H1 (cell line): ENCODE measurements at regions not wholly inside any gene's neighbourhood (a gene's known extent, or its start where the extent isn't known, plus 50 kb on each side); places are given as distances from the start of the nearest gene placed in this dataset.

ENCODE experiments used
- CTCF ChIA-PET: fragments of 300-600 bp; sonication (Branson Sonifier 250); formaldehyde crosslinking; loops from one replicate; lab custom pipeline; 2021; ENCODE audit not compliant: partially characterized antibody; lab: Charles Lee
- POLR2A ChIA-PET: fragments of 300-600 bp; sonication (Branson Sonifier 250); formaldehyde crosslinking; loops from one replicate; lab custom pipeline; 2021; ENCODE audit warnings: inconsistent platforms; ENCODE audit not compliant: partially characterized antibody; lab: Charles Lee
- DNase-seq, 2 experiments: peaks; one replicate each; pipeline versions ENCODE4 v3.0.0 to v3.0.0-alpha.2; 2010 to 2022; ENCODE audit warnings: low spot score in 2 of 2, low read depth in 1 of 2, mixed read lengths in 1 of 2
- FAIRE-seq: peaks from 2 replicates; lab custom pipeline; 2011; peaks lifted over from hg19 to GRCh38; lab: Jason Lieb, UNC
- H2AFZ ChIP-seq: 2 replicates; pipeline ENCODE4 v1.8.1; 2012; ENCODE audit warnings: low read length, inconsistent platforms
- H2AK5ac ChIP-seq: 2 replicates; pipeline ENCODE4 v1.6.1; 2013; ENCODE audit warnings: low read depth, low read length
- H2BK120ac ChIP-seq: replicated peaks from 2 replicates; pipeline ENCODE3; 2013; ENCODE audit warnings: low read depth, low read length, inconsistent platforms
- H2BK12ac ChIP-seq: 2 replicates; pipeline ENCODE4 v1.6.1; 2013; ENCODE audit warnings: low read depth, low read length
- H2BK15ac ChIP-seq: 2 replicates; pipeline ENCODE4 v1.6.1; 2013; ENCODE audit warnings: low read length
- H2BK20ac ChIP-seq: 2 replicates; pipeline ENCODE4 v1.6.1; 2013; ENCODE audit warnings: low read length
- H2BK5ac ChIP-seq: 2 replicates; pipeline ENCODE4 v1.6.1; 2013; ENCODE audit warnings: low read depth, low read length
- H3K14ac ChIP-seq: 2 replicates; pipeline ENCODE4 v1.6.1; 2013; ENCODE audit warnings: inconsistent platforms; ENCODE audit not compliant: insufficient read length
- H3K18ac ChIP-seq: 2 replicates; pipeline ENCODE4 v1.6.1; 2013; ENCODE audit warnings: low read length; ENCODE audit errors: extremely low read depth
- H3K23ac ChIP-seq: 2 replicates; pipeline ENCODE4 v1.6.1; 2013; ENCODE audit warnings: inconsistent platforms; ENCODE audit not compliant: insufficient read length
- H3K23me2 ChIP-seq: 2 replicates; pipeline ENCODE4 v1.6.1; 2013; ENCODE audit warnings: low read depth, low read length
- H3K27ac ChIP-seq: 2 replicates; pipeline ENCODE4 v1.6.1; 2011; ENCODE audit warnings: low read depth, low read length, inconsistent platforms
- H3K27me3 ChIP-seq, 4 experiments: replicated peaks in 1 of 4; 1 replicate in 1 of 4; 2 replicates in 3 of 4; pipeline versions ENCODE4 v1.6.1 to v1.8.1; 2011 to 2013; ENCODE audit warnings: low read length in 3 of 4, mild to moderate bottlenecking in 3 of 4, inconsistent platforms in 2 of 4, mixed read lengths in 2 of 4, moderate library complexity in 1 of 4; ENCODE audit not compliant: control insufficient read depth in 3 of 4, insufficient read depth in 3 of 4; ENCODE audit errors: extremely low read depth in 1 of 4
- H3K36me3 ChIP-seq, 4 experiments: 2 replicates each; pipeline versions ENCODE4 v1.6.1 to v1.8.1; 2011 to 2013; ENCODE audit warnings: mild to moderate bottlenecking in 4 of 4, low read length in 3 of 4, moderate library complexity in 2 of 4, control low read depth in 1 of 4, inconsistent platforms in 1 of 4; ENCODE audit not compliant: insufficient read depth in 4 of 4, control insufficient read depth in 2 of 4
- H3K4ac ChIP-seq: replicated peaks from 2 replicates; pipeline ENCODE3; 2013; ENCODE audit warnings: low read length, low read depth, mixed read lengths, inconsistent platforms; ENCODE audit not compliant: insufficient read length
- H3K4me1 ChIP-seq, 4 experiments: replicated peaks in 1 of 4; 1 replicate in 1 of 4; 2 replicates in 3 of 4; pipeline versions ENCODE4 v1.6.1 to v1.8.1; 2011 to 2013; ENCODE audit warnings: low read length in 3 of 4, inconsistent platforms in 2 of 4, mixed read lengths in 1 of 4; ENCODE audit not compliant: insufficient read depth in 4 of 4, control insufficient read depth in 3 of 4
- H3K4me2 ChIP-seq, 2 experiments: 2 replicates each; pipeline versions ENCODE4 v1.6.1 to v1.8.1; 2011 to 2013; ENCODE audit warnings: low read depth in 2 of 2, low read length in 2 of 2, control low read depth in 1 of 2, inconsistent platforms in 1 of 2, mild to moderate bottlenecking in 1 of 2; ENCODE audit not compliant: insufficient read depth in 1 of 2
- H3K4me3 ChIP-seq, 4 experiments: fragments of 200-600, 300-600 bp in 1 of 4; sonication (generic), shearing (Covaris generic), sonication (Bioruptor Twin) in 1 of 4; 2 replicates each; pipeline versions ENCODE4 v1.5.1 to v1.8.1; 2011 to 2016; ENCODE audit warnings: low read length in 4 of 4, low read depth in 3 of 4, control low read depth in 2 of 4, inconsistent platforms in 2 of 4, mild to moderate bottlenecking in 2 of 4, mixed read lengths in 1 of 4, moderate library complexity in 1 of 4; ENCODE audit not compliant: insufficient read depth in 2 of 4; ENCODE audit errors: extremely low read depth in 1 of 4
- H3K56ac ChIP-seq: replicated peaks from 2 replicates; pipeline ENCODE3; 2013; ENCODE audit warnings: low read depth, mild to moderate bottlenecking, mixed read lengths, low read length, inconsistent platforms; ENCODE audit not compliant: insufficient read length
- H3K79me1 ChIP-seq: 2 replicates; pipeline ENCODE4 v1.6.1; 2013; ENCODE audit warnings: low read depth, low read length, control low read depth
- H3K79me2 ChIP-seq, 2 experiments: 2 replicates each; pipeline versions ENCODE4 v1.6.1 to v1.8.1; 2012 to 2013; ENCODE audit warnings: low read length in 2 of 2, mild to moderate bottlenecking in 2 of 2, inconsistent platforms in 1 of 2; ENCODE audit not compliant: insufficient read depth in 2 of 2, control insufficient read depth in 1 of 2
- H3K9ac ChIP-seq, 4 experiments: replicated peaks in 1 of 4; 1 replicate in 1 of 4; 2 replicates in 3 of 4; pipeline versions ENCODE4 v1.6.1 to v1.8.1; 2011 to 2013; ENCODE audit warnings: low read depth in 3 of 4, low read length in 3 of 4, control low read depth in 2 of 4, mild to moderate bottlenecking in 2 of 4, moderate library complexity in 2 of 4, inconsistent platforms in 1 of 4; ENCODE audit errors: extremely low read depth in 1 of 4
- H3K9me3 ChIP-seq, 2 experiments: 2 replicates each; pipeline versions ENCODE4 v1.6.1 to v1.8.1; 2012 to 2013; ENCODE audit warnings: mild to moderate bottlenecking in 2 of 2, moderate library complexity in 2 of 2, control low read depth in 1 of 2, inconsistent platforms in 1 of 2, low read depth in 1 of 2, low read length in 1 of 2, mixed read lengths in 1 of 2; ENCODE audit not compliant: insufficient read depth in 2 of 2
- H4K20me1 ChIP-seq, 2 experiments: replicated peaks in 1 of 2; 2 replicates each; pipeline versions ENCODE3 to v1.8.1; 2011 to 2013; ENCODE audit warnings: inconsistent platforms in 2 of 2, low read length in 2 of 2, mild to moderate bottlenecking in 1 of 2; ENCODE audit not compliant: insufficient read depth in 2 of 2, control insufficient read depth in 1 of 2
- H4K5ac ChIP-seq: 2 replicates; pipeline ENCODE4 v1.6.1; 2013; ENCODE audit warnings: low read length, low read depth, mixed read lengths, inconsistent platforms; ENCODE audit not compliant: insufficient read length
- H4K8ac ChIP-seq: 2 replicates; pipeline ENCODE4 v1.8.0; 2013; ENCODE audit warnings: mild to moderate bottlenecking, moderate library complexity, low read length, inconsistent platforms; ENCODE audit not compliant: insufficient read depth; ENCODE audit errors: extremely low read depth
- H4K91ac ChIP-seq: replicated peaks from 2 replicates; pipeline ENCODE3; 2013; ENCODE audit warnings: low read length, mixed read lengths, inconsistent platforms; ENCODE audit not compliant: insufficient read length
- GABPA ChIP-seq: IDR thresholded peaks from 2 replicates; pipeline ENCODE4 v1.6.1; 2011; ENCODE audit warnings: mild to moderate bottlenecking, low read length, moderate library complexity, borderline replicate concordance; ENCODE audit not compliant: insufficient read depth
- GTF2F1 ChIP-seq: IDR thresholded peaks from 2 replicates; pipeline ENCODE4 v1.6.1; 2012; ENCODE audit warnings: low read depth, low read length, improper control_type of control experiment, borderline replicate concordance
- HDAC2 ChIP-seq, 2 experiments: fragments of 300-600 bp in 1 of 2; sonication (generic) in 1 of 2; IDR thresholded peaks; 2 replicates each; pipeline ENCODE4 v1.6.1; 2011 to 2012; ENCODE audit warnings: low read depth in 2 of 2, low read length in 2 of 2, mild to moderate bottlenecking in 2 of 2, moderate library complexity in 2 of 2, borderline replicate concordance in 1 of 2, inconsistent platforms in 1 of 2
- JUND ChIP-seq: IDR thresholded peaks from 2 replicates; pipeline ENCODE4 v1.6.1; 2011; ENCODE audit warnings: mild to moderate bottlenecking, improper control_type of control experiment, low read length
- NRF1 ChIP-seq: IDR thresholded peaks from 2 replicates; pipeline ENCODE4 v1.6.1; 2011; ENCODE audit warnings: mild to moderate bottlenecking, low read depth, low read length, improper control_type of control experiment
- POU5F1 ChIP-seq: IDR thresholded peaks from 2 replicates; pipeline ENCODE4 v1.6.1; 2011; ENCODE audit warnings: low read depth, mild to moderate bottlenecking, low read length, moderate library complexity
- SP4 ChIP-seq: IDR thresholded peaks from 2 replicates; pipeline ENCODE4 v1.6.1; 2012; ENCODE audit warnings: low read length, inconsistent platforms
- TCF12 ChIP-seq: IDR thresholded peaks from 2 replicates; pipeline ENCODE4 v1.6.1; 2011; ENCODE audit warnings: low read depth, mild to moderate bottlenecking, low read length
- WGBS, 2 experiments: shearing (Covaris generic) in 1 of 2; methylation state at CpG; one replicate each; pipeline versions ENCODE4 v1.1.6 to v1.1.7; 2013 to 2015; ENCODE audit warnings: low lambda C conversion rate in 2 of 2, mixed read lengths in 2 of 2, inconsistent platforms in 1 of 2, low coverage in 1 of 2, missing lambda C conversion rate in 1 of 2; ENCODE audit not compliant: insufficient replicate concordance in 2 of 2, insufficient coverage in 1 of 2, insufficient read length in 1 of 2; ENCODE audit errors: extremely low coverage in 1 of 2, missing lambda C conversion rate in 1 of 2; 5-methylcytosine and 5-hydroxymethylcytosine counted together
- TF ChIP-seq, protein P1 (sequence below): IDR thresholded peaks from 2 replicates; pipeline ENCODE4 v1.6.1; 2012; ENCODE audit warnings: low read length, inconsistent platforms

DNA sequence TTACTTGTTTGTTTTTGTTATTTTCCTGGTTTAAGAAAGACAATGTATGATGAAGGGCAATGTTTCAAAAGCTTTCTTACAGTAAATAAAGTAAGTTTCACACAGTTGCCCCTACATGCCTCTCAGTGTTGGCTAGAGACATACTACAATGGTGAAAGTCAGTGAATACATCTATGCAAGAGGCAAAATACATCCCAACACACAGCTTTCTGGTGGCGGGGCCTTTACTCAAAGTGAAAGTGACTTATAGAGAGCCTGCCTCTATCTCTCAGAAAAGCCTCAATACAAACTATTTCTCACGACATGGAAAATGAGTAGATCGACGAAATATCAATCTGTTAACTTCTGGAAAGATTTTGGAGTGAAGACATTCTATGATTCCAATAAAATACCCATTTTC is 122.3 kb downstream of the SLC30A10 start:
- H2BK15ac ChIP-seq, result no peak overlapping the region
- H4K20me1 ChIP-seq, result no peaks in the 10 kb centered on the region
- H2AK5ac ChIP-seq, result no peak overlapping the region
- H3K23me2 ChIP-seq, result no peaks in the 10 kb centered on the region
- no peak overlapping the region for H3K18ac ChIP-seq
- H2BK5ac ChIP-seq, result no peak overlapping the region
- no peak overlapping the region for H3K14ac ChIP-seq
- no peaks in the 10 kb centered on the region for H3K27me3 ChIP-seq
- no peak overlapping the region for H4K91ac ChIP-seq
- H3K23ac ChIP-seq, result no peak overlapping the region
- H2BK120ac ChIP-seq, result no peak overlapping the region
- TF ChIP-seq GABPA (no peak), TCF12 (no peak), JUND (no peak), POU5F1 (no peak), GTF2F1 (no peak), SP4 (no peak), NRF1 (no peak), HDAC2 (IDR thresholded peaks at IDR 0.05; ENCODE audit: borderline replicate concordance in 1 of 2, low read depth in 2 of 2, low read length in 2 of 2) (no peak)
- TF ChIP-seq, protein P1, sequence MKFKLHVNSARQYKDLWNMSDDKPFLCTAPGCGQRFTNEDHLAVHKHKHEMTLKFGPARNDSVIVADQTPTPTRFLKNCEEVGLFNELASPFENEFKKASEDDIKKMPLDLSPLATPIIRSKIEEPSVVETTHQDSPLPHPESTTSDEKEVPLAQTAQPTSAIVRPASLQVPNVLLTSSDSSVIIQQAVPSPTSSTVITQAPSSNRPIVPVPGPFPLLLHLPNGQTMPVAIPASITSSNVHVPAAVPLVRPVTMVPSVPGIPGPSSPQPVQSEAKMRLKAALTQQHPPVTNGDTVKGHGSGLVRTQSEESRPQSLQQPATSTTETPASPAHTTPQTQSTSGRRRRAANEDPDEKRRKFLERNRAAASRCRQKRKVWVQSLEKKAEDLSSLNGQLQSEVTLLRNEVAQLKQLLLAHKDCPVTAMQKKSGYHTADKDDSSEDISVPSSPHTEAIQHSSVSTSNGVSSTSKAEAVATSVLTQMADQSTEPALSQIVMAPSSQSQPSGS, result no peak
- TF ChIP-seq, all 59 proteins: peak for 0
- Histone ChIP-seq H3K79me1 (no peaks in the 10 kb centered on the region), H4K5ac (no peak overlapping the region), H3K27ac (no peak overlapping the region), H3K36me3 (no peaks in the 10 kb centered on the region), H3K79me2 (no peaks in the 10 kb centered on the region), H3K9ac (no peak overlapping the region), H2BK20ac (no peak overlapping the region), H3K56ac (no peak overlapping the region), H3K4ac (no peak overlapping the region), H3K4me2 (no peak overlapping the region), H3K4me3 (no peak overlapping the region), H2BK12ac (no peak overlapping the region), H4K8ac (no peak overlapping the region), H2AFZ (no peak overlapping the region), H3K9me3 (no peaks in the 10 kb centered on the region), H3K4me1 (no peaks in the 10 kb centered on the region)
- POLR2A ChIA-PET, result no interaction called here
- DNase-seq (no peak), FAIRE-seq (no peak)
- CTCF ChIA-PET, result interaction anchor here (1.0 to 1.4 kb wide), 2 partner anchors 18 to 145 kb away, joined by 3 to 5 read pairs; no protein-coding TSS in a partner anchor
- 93% methylated on average over 4 of the region's 4 CpGs; no CpG with 5 or more reads in 1 of the 2 experiments for WGBS, 2 experiments
